ENCODE measurements at regions not wholly inside any gene's neighbourhood (a gene's known extent, or its start where the extent isn't known, plus 50 kb on each side); places are given as distances from the start of the nearest gene placed in this dataset.

DNA sequence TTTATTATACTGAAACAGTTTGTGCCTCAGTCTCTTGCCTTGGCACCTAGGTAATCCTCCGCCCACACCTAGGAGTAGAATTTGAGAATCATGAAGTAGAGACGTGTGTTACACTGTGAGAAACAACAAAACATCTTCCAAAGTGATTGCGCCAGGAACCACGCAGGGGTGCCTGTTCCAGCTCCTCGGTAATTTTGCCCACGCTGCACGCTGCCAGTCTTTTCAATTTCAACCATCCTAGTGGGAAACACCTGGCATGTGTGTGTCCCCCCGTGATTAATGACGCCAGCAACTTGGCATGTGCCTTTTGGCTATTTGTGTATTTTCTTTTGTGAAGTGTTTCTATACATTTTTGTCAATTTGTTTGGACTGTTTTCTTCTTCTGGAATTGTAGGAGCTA, 919.1 kb downstream of the BRD1 start:
- TF ChIP-seq, protein P1, sequence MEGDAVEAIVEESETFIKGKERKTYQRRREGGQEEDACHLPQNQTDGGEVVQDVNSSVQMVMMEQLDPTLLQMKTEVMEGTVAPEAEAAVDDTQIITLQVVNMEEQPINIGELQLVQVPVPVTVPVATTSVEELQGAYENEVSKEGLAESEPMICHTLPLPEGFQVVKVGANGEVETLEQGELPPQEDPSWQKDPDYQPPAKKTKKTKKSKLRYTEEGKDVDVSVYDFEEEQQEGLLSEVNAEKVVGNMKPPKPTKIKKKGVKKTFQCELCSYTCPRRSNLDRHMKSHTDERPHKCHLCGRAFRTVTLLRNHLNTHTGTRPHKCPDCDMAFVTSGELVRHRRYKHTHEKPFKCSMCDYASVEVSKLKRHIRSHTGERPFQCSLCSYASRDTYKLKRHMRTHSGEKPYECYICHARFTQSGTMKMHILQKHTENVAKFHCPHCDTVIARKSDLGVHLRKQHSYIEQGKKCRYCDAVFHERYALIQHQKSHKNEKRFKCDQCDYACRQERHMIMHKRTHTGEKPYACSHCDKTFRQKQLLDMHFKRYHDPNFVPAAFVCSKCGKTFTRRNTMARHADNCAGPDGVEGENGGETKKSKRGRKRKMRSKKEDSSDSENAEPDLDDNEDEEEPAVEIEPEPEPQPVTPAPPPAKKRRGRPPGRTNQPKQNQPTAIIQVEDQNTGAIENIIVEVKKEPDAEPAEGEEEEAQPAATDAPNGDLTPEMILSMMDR (conservative IDR thresholded peaks at IDR 0.05), result no peak
- no peak overlapping the region for H3K27ac ChIP-seq

DNA sequence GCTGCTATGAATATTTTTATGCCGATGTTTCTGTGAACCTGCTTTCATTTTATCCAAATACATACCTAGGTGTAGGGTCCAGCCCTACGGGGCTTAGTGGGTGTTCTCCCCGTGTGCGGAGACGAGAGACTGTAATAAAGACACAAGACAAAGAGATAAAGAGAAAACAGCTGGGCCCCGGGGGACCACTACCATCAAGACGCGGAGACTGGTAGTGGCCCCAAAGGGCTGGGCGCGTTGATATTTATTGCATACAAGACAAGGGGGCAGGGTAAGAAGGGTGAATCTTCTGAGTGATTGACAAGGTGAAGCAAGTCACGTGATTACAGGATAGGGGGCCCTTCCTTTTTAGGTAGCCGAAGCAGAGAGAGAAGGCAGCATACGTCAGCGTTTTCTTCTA, 920.1 kb downstream of the BRD1 start:
- TF ChIP-seq, protein P1 (conservative IDR thresholded peaks at IDR 0.05), result no peak
- no peak overlapping the region for H3K27ac ChIP-seq

DNA sequence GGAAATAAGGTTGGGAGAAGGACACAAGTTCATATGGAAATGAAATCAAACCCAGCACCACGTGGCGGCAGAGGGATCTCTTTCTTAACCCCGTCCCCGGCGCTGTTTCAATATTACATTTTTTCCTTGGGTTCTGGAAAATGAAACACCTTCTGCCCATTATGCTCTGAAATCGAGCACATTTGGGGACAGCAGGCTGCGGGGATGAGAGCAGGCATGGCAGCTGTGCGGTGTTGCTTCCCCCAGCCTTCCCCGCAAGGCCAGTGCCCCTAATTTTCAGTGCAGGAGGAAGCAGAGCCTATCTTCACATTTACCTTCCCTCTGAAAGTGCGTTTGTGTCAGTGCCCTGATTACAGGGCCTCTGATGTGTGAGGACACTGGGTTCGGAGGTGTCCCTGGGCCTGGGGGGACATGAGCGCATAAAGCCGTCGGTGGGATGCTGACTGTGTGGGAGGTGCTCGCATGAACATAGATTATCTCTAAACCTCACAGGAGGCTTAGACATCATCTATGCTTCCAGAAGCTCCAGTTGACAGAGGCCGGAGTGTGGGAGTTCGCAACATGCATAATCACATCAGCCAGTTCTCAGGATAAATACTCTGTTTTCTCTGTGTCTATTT, 921.3 kb downstream of the BRD1 start:
- TF ChIP-seq, protein P1 (conservative IDR thresholded peaks at IDR 0.05), result no peak

DNA sequence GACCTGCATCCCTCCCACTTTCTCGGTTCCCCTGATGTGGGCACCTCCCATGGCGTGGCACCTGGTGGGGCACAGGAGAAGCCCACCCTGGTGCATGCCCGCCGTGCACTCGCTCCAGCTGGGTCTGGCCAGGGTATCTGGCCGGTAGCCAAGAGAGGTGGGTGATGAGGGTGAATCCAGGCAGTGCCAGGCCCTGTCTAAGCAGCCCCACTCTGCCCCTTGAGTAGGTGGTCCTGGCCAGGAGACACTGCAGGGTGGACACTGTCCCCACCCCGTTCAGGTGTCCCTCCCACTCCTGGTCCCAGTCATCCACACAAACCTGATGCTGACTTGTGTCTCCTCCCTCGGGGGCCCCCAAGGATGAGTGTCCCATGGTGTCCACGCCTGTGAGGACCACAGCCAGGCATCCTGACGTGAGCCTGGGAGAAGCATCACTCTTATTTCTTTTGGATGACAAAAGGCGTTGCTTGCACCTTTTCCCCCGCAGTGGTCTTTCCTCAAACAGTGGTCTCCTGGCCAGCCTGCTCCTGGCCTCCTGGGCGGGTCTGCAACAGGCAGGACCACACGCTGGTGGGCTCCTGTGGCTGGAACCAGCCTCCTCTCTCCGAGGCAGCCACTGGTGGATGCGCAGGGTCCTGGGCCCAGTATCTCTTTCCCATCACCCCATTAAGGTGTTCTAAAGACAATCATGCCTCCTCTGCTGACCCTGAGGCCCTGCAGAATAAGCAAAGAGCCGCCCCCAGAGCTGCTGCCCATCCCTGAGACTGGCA, 922.3 kb downstream of the BRD1 start:
- TF ChIP-seq, protein P1 (conservative IDR thresholded peaks at IDR 0.05), result no peak
- no peak overlapping the region for H3K27ac ChIP-seq

More for the DNA sequence above, 921.3 kb downstream of the BRD1 start:
- H3K27ac ChIP-seq, result no peak overlapping the region

DNA sequence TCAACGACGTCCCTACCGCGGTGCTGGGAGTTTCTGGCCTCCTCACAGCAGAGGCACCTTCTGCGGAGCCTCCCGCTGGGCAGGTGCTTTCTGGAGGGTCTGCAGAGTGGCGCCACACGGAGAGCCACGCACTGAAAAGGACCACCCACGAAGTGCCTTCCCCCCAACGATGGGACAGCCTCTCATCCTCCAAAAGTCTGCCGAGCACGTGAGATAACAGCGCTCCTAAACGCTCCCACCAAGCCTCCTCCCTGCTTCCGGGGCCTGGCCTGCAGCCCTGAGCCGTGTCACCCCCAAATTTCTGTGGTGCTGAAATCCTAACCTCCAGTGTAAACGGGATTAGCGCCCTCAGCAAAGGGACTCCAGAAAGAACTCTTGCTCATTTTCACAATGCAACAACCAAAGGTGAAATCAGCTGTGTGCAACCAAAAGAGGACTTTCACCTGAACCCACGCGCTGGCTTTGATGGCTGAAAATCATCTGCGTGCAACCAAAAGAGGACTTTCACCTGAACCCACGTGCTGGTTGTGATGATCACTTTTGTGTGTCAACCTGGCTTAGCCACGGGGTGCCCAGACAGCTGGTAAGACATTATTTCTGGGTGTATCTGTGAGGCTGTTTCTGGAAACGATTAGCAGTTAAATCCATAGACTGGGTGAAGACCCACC, 924.6 kb downstream of the BRD1 start:
- no peak overlapping the region for H3K27ac ChIP-seq
- TF ChIP-seq, protein P1 (conservative IDR thresholded peaks at IDR 0.05), result no peak

DNA sequence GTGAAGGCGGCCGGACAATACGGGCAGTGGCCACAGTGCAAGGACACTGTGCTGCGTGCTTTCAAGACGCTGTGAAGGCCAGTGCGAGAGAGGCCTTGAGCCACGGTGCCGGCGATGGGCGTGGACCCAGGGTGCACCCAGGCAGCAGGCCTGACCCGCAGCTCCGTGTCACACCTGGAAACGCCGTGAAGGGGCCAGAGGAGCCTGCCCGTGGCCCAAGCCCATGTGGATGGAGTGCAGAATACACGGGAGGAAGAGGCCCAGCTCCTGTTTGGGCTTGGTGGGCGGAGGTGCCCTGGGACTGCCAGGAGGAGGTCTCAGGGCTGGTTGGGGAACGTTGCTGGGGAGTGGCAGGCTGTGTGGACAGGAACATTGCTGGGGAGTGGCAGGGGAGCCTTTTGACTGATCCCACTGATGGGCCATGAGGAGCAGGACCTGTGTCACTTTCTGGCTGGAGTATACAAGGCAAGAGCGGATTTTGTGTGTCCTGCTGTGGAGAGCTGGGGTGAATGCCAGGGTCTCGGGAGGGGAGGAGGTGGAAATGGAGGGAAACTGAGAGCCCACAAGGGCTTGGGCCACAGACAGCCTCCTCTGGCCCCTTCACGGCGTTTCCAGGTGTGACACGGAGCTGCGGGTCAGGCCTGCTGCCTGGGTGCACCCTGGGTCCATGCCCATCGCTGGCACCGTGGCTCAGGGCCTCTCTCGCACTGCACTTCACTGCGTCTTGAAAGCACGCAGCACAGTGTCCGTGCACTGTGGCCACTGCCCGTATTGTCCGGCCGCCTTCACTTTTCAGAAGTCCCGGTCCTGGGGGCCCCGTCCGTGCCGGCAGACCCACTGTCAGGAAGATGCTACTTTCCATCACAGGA, 925.4 kb downstream of the BRD1 start:
- no peak overlapping the region for H3K27ac ChIP-seq
- TF ChIP-seq, protein P1 (conservative IDR thresholded peaks at IDR 0.05), result no peak

Measured in VCaP (cell line).